SHP77 treated with DMSO at 0.1 percent for 48 hours (cell line): ENCODE measurements at regions not wholly inside any gene's neighbourhood (a gene's known extent, or its start where the extent isn't known, plus 50 kb on each side); places are given as distances from the start of the nearest gene placed in this dataset.
"Not testable (repeated sequence)": the region's sequence is repeated elsewhere in the genome, so short reads cannot be mapped to it uniquely, and the experiment has no call there.

Experiments
- DNase-seq: peaks from one replicate; lab custom pipeline; 2025; lab: John Stamatoyannopoulos, UW

GRCh38 chr5:62896121-62896893 is 317.7 kb downstream of the LRRC70 start:
- no peak for DNase-seq

DNA sequence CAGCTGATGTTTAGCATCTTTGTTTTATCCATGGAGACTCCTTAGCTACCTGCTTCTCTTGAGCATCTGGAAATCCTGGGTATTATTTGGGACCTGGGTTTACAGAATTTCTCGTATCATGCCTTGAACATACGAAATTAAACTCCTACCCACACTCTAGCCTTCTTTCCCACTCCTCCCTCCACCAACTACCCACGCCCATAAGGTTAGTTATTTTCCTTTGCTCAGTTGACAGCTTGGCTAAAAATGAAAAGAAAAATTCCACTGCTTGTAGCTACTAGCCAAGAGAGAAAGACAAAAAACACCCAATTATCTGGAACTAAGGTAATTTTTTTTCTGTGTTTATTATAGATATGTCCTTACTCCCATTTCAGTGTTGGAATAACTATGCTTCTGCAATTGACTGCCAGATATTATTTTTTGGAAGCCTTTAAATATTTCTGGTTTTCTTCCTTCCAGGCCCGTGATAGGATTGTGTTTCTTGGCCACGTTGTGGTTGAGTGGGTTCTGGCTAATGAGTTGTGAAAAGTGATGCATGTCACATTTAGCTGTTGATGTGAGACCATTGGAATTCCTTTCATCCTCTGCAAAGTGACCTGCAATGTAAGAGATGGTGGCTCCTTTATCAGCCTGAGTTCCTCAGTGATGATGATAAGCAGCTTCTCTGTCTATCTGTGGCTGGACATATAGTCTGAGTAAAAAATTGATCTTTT is 308.1 kb downstream of the LRRC70 start:
- no peak for DNase-seq

DNA sequence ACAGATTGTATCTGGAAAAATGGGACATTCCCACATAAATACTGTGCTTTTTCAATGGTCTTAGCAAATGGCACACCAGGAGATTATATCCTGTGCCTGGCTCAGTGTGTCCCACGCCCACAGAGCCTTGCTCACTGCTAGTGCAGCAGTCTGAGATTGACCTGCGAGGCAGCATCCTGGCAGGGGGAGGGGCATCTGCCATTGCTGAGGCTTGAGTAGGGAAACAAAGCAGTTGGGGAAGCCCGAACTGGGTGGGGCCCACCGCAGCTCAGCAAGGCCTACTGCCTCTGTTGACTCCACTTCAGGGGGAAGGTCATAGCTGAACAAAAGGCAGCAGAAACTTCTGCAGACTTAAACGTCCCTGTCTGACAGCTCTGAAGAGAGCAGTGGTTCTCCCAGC is 258.7 kb downstream of the LRRC70 start:
- DNase-seq: not testable (repeated sequence)

GRCh38 chr5:62829604-62829986 is 251.0 kb downstream of the LRRC70 start:
- DNase-seq: no peak

GRCh38 chr5:62828742-62829603 is 250.4 kb downstream of the LRRC70 start:
- no peak for DNase-seq

DNA sequence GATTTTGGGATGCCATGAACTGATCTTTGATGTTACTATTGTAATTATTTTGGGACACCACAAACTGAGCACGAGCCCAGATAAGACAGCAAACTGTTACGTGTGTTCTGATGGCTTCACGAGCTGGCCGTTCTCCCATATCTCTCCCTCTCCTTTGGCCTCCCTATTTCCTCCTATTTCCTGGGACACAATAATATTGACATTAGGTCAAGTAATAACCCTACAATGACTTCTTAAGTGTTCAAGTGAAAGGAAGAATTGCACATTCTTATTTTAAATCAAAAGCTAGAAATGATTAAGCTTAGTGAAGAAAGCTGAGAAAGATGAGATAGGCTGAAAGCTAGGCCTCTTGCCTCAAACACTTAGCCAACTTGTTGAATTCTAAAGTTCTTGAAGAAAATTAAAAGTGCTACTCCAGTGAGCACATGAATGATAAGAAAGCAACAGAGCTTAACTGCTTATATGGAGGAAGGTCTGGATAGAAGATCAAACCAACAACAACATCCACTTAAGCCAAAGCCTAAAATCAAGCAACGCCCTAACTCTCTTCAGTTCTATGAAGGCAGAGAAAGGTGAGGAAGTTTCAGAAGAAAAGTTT is 247.1 kb downstream of the LRRC70 start:
- DNase-seq: no peak

GRCh38 chr5:62824936-62825335 is 246.3 kb downstream of the LRRC70 start:
- no peak for DNase-seq

GRCh38 chr5:62817043-62817442 is 238.4 kb downstream of the LRRC70 start:
- not testable (repeated sequence) for DNase-seq

DNA sequence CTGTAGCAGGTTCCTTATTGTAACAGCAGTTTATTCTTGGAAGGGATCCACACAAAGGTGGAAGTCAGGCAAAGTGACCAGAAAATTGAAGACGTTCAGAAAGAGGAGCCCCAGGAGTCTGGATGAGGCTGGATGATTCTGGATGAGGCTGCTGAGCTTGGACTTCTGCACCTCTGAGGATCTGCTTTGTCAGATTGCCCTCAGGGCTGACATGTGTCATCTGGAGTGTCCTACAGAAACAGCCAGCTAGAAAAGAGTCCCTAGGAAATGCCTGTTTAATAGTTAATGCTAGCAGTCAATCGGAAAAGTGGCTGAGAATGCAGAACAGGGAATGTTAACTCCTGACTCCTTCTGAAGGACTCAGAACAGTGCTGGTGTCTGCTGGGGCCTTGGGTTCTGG is 236.4 kb downstream of the LRRC70 start:
- DNase-seq: no peak

DNA sequence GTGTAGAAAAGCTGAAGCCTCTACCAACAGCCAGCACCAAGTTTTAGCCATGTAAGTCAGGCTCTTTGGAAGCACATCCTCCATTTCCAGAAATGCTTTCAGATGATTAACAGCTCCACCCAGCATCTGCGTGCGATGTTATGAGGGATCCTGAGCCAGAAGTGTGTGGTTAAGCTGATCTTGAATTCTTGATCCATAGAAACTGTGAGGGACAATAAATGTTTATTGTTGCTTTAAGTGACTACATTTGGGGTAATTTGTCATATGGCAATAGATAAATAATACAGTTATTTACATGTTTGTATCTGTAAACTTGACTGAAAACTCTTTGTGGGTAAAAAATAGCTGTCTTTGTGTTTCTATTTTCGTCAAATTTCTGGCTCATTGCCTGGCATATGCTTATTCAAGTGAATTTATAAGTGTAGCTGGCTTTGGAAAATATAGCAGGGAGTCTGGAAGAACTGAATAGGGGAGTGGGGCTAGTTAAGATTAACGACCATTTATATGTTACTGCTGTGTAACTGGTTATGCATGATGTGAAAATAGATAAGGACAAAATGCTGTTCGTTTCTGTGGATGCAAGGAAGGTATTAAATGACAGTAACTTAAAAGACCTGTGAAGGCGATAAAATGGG is 234.1 kb downstream of the LRRC70 start:
- DNase-seq: no peak

GRCh38 chr5:62804819-62805218 is 226.2 kb downstream of the LRRC70 start:
- not testable (repeated sequence) for DNase-seq

GRCh38 chr5:62795926-62796325 is 217.3 kb downstream of the LRRC70 start:
- no peak for DNase-seq

GRCh38 chr5:62794456-62794855 is 215.8 kb downstream of the LRRC70 start:
- no peak for DNase-seq

DNA sequence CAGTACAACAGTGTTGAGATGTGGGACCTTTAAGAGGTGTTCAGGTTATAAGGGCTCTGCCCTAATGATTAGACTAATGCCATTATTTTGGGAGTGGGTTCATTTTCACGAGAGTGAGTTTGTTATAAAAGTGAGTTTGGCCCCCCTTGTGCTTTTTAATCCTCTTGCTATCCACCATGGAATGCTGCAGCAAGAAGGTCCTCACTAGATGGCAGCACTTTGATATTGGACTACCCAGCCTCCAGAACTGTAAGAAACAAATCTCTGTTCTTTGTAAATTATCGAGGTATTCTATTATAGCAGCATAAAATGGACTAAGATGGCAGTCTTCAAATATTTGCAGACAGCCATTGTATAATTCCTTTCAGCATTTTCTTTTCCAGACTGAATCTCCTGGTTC is 212.4 kb downstream of the LRRC70 start:
- DNase-seq: no peak

DNA sequence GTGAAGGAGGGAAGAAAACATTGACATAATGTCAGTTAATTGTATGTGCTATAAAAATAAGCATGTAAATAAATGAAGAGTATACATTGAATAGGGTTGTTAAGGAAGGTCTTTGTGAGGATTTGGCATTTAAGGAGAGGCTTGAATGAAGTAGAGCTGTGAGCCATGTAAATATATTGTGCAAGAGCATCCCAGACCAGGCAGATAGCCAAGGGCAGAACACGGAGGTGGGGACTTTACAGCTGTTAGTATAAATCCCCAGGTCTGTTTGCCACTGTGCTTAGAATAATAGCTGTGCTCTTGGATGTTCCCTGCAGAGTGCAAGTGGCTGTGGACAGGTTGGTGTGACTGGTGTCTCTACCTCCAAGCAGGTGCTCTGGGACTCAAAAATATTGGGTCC is 211.7 kb downstream of the LRRC70 start:
- DNase-seq: peak; percentile 27

DNA sequence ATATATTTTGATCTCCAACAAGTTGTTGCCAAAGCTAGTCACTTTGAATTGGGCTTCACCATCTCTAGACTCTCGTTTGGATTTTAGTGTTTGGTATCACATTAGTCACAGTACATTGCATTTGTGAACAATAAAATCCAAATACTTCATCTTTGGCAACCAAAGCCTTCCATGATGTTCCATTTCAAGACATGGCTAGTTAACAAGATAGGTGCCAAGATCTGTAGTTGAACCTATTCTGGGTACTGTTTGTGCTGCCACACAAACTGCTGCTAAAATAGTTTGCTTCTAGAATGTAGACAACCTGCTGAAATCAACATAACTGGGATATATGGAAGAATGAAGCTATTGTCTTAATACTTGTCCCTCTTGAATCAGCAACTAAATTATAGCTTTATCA is 207.5 kb downstream of the LRRC70 start:
- DNase-seq: no peak

DNA sequence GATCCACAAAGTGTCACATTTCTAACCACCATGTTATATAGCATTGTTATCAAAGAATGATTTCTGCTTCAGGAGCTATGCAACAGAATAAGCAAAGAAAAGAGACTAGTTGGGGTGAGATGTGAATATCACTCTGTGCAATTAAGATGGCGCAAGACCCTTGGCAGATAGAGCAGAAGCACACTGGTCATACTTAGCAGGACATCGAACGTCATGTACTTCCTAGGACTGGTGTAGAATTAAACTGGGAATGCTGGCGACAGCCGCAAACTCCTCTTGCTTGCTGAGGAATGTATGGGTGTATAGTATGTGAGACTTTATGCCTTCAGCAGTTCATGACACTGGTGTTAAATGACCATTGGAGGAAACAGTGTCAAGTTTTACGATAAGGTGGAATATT is 207.0 kb downstream of the LRRC70 start:
- DNase-seq: no peak

DNA sequence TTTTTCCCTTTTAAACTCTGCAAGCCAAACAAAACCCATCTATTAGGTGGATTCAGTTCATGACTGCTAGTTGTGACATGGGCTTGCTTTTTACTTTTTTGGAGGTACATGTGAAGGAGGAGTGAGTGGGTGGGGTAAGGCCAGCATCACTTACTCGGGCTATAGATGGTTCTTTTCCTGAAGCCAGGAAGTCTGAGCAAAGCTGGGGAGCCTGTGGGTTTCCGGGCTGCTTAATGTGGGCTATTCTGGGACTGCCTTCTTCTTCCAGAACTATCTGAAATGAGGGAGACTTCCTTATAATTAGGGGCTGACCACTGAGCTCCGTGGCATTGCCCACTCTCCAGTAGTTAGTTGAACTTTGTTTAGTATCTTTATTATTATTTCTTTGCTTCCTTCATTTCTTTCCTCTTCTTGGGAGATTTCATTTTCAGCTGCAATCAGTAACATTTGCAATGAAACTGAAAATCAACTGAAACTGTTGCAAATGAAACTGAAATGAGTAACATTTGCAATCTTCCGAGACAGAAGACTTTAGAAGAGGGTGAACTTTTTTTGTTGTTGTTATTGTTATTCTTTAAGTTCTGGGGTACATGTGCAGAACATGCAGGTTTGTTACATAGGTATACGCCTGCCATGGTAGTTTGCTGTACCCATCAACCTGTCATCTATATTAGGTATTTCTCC is 204.9 kb downstream of the LRRC70 start:
- DNase-seq: no peak

DNA sequence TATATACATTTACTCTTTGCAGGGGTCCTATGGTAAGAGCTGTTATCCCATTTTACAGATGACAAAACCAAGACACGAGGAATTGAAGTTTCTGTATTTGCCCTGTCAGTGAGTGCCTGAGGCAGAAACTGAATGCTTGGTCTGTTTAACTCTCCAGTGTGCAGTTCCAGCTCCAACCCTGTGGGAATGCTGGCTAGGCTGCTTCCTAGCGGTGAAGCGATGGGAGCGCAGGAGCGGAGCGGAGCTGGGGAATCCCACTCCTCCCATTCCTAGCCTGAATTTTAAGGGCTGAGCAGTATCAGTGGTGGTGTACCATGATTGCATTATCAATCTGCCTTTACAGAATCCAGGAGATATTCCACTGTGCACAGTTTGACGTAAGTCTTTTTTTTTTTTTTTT is 202.3 kb downstream of the LRRC70 start:
- no peak for DNase-seq

DNA sequence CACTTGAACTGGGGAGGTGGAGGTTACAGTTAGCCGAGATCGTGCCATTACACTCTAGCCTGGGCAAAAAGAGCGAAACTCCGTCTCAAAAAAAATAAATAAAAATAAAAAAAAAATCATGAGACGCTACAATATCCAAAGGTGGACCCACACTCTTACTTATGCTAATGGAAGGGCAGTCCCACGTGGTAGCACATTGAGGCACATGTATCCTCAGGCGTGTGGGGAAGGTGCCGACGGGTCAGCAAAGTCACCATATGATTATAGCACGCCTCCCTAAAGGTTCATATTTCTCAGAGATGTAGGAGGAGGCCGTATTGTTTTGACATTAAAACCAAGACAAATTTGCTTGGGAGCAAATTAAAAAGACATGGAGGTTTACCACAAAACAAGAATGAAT is 201.6 kb downstream of the LRRC70 start:
- DNase-seq: no peak

DNA sequence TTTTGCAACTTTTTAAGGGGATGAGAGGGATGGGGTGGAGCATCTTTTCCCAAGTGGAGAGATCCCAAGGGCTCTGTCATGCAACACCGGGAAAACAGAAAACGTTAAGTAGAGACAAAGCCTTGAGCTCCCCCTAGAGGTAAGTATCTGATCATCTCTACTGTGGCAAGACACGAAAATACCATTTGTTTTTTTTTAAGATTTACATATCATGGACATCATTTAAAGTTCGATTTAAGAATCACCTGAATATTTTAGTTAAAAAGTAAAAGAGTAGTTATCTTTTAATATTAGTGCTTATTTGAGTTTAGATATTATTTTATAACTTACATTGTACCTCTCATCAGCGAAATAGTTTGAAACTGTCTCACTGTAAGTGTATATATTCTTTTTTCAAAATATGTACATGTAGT is 200.4 kb downstream of the LRRC70 start:
- DNase-seq: peak; percentile 33
